Neural progenitor cell (in vitro differentiated cells): ENCODE measurements at regions not wholly inside any gene's neighbourhood (a gene's known extent, or its start where the extent isn't known, plus 50 kb on each side); places are given as distances from the start of the nearest gene placed in this dataset.

Experiments
- DNase-seq: peaks from one replicate; pipeline ENCODE4 v3.0.0-alpha.2; 2016; ENCODE audit warnings: low spot score
- H2AFZ ChIP-seq: fragments of 200-600 bp; sonication (generic); replicated peaks from 2 replicates; pipeline ENCODE4 v1.6.1; 2016; ENCODE audit warnings: antibody characterized with exemption
- H3F3A ChIP-seq: fragments of 200-600 bp; sonication (generic); 2 replicates; pipeline ENCODE4 v1.6.1; 2016; ENCODE audit warnings: antibody characterized with exemption, low read depth
- H3K27ac ChIP-seq: fragments of 200-600 bp; sonication (generic); 2 replicates; pipeline ENCODE4 v1.5.1; 2016; ENCODE audit warnings: mild to moderate bottlenecking
- H3K27me3 ChIP-seq: fragments of 200-600 bp; sonication (generic); 2 replicates; pipeline ENCODE4 v1.6.1; 2016; ENCODE audit warnings: mild to moderate bottlenecking, moderate library complexity
- H3K36me3 ChIP-seq: fragments of 200-600 bp; sonication (generic); 2 replicates; pipeline ENCODE4 v1.5.1; 2016
- H3K4me1 ChIP-seq: fragments of 200-600 bp; sonication (generic); 2 replicates; pipeline ENCODE4 v1.6.1; 2016; ENCODE audit warnings: mixed run types
- H3K4me2 ChIP-seq: fragments of 200-600 bp; sonication (generic); 2 replicates; pipeline ENCODE4 v1.6.1; 2016
- H3K4me3 ChIP-seq: fragments of 200-600 bp; sonication (generic); 2 replicates; pipeline ENCODE4 v1.5.1; 2016
- H3K79me2 ChIP-seq: fragments of 200-600 bp; sonication (generic); 2 replicates; pipeline ENCODE4 v1.6.1; 2016; ENCODE audit warnings: low read depth
- H3K9ac ChIP-seq: fragments of 200-600 bp; sonication (generic); 2 replicates; pipeline ENCODE4 v1.6.1; 2016
- H3K9me3 ChIP-seq: fragments of 200-600 bp; sonication (generic); 2 replicates; pipeline ENCODE4 v1.5.1; 2016; ENCODE audit warnings: low read depth
- H4K20me1 ChIP-seq: fragments of 200-600 bp; sonication (generic); 2 replicates; pipeline ENCODE4 v1.6.1; 2016; ENCODE audit warnings: low read depth
- H3K27ac Mint-ChIP-seq: 3 replicates; pipeline ENCODE4 v1.8.0; 2021; ENCODE audit warnings: mixed read lengths
- H3K27me3 Mint-ChIP-seq: 2 replicates; pipeline ENCODE4 v1.8.0; 2022; ENCODE audit warnings: low read depth, mild to moderate bottlenecking, inconsistent platforms, moderate library complexity, mixed read lengths; ENCODE audit not compliant: insufficient read depth
- H3K36me3 Mint-ChIP-seq: 3 replicates; pipeline ENCODE4 v1.8.0; 2021; ENCODE audit warnings: mixed read lengths
- H3K4me1 Mint-ChIP-seq: 3 replicates; pipeline ENCODE4 v1.8.0; 2021; ENCODE audit warnings: mixed read lengths
- H3K4me3 Mint-ChIP-seq: 3 replicates; pipeline ENCODE4 v1.8.0; 2021; ENCODE audit warnings: mild to moderate bottlenecking, moderate library complexity, mixed read lengths
- H3K9me3 Mint-ChIP-seq: 3 replicates; pipeline ENCODE4 v1.8.0; 2020; ENCODE audit warnings: mixed read lengths
- CTCF ChIP-seq: fragments of 200-600 bp; sonication (generic); IDR thresholded peaks from 2 replicates; pipeline ENCODE4 v1.5.1; 2017; ENCODE audit warnings: antibody characterized with exemption, mild to moderate bottlenecking
- EZH2 ChIP-seq: fragments of 200-600 bp; sonication (generic); IDR thresholded peaks from 2 replicates; pipeline ENCODE4 v1.6.1; 2017; ENCODE audit warnings: antibody characterized with exemption, mild to moderate bottlenecking, moderate library complexity
- EZH2phosphoT487 ChIP-seq: fragments of 200-600 bp; sonication (generic); IDR thresholded peaks from 2 replicates; pipeline ENCODE4 v1.6.1; 2017; ENCODE audit warnings: antibody characterized with exemption

GRCh38 chr22:48139776-48140175 lies 1377.3 kb downstream of the TBC1D22A start:
- Histone ChIP-seq H3K27me3 (no peaks in the 10 kb centered on the region), H3K79me2 (no peaks in the 10 kb centered on the region), H3K9me3 (no peaks in the 10 kb centered on the region), H3K36me3 (no peaks in the 10 kb centered on the region), H2AFZ (no peak overlapping the region), H4K20me1 (no peaks in the 10 kb centered on the region), H3K4me1 (no peaks in the 10 kb centered on the region), H3K4me2 (no peak overlapping the region), H3K9ac (no peak overlapping the region), H3F3A (no peaks in the 10 kb centered on the region), H3K4me3 (no peak overlapping the region), H3K27ac (no peak overlapping the region)
- Mint-ChIP-seq H3K4me1 (peaks cover 18% of the 10 kb centered on the region), H3K9me3 (peaks cover 1% of the 10 kb centered on the region), H3K36me3 (no peaks in the 10 kb centered on the region), H3K4me3 (no peak overlapping the region), H3K27me3 (peaks cover 21% of the 10 kb centered on the region), H3K27ac (no peak overlapping the region)
- peak; percentile 20 for DNase-seq
- TF ChIP-seq EZH2phosphoT487 (no peak), EZH2 (no peak)

GRCh38 chr22:48138855-48139254 lies 1376.4 kb downstream of the TBC1D22A start:
- peaks cover 18% of the 10 kb centered on the region for H3K4me1 Mint-ChIP-seq
- Histone ChIP-seq H3K4me2 (no peak overlapping the region), H3F3A (no peaks in the 10 kb centered on the region), H3K4me1 (no peaks in the 10 kb centered on the region), H3K9me3 (peaks cover 8% of the 10 kb centered on the region), H3K27me3 (no peaks in the 10 kb centered on the region), H3K36me3 (no peaks in the 10 kb centered on the region), H3K79me2 (no peaks in the 10 kb centered on the region), H4K20me1 (no peaks in the 10 kb centered on the region), H3K27ac (no peak overlapping the region), H3K9ac (no peak overlapping the region), H3K4me3 (no peak overlapping the region), H2AFZ (no peak overlapping the region)
- no peak overlapping the region for H3K4me3 Mint-ChIP-seq
- TF ChIP-seq EZH2phosphoT487 (no peak), EZH2 (no peak), CTCF (no peak)
- H3K36me3 Mint-ChIP-seq = no peaks in the 10 kb centered on the region
- peaks cover 8% of the 10 kb centered on the region for H3K9me3 Mint-ChIP-seq
- H3K27ac Mint-ChIP-seq = no peak overlapping the region
- H3K27me3 Mint-ChIP-seq = peaks cover 24% of the 10 kb centered on the region
- DNase-seq = no peak

GRCh38 chr22:48138427-48138826 lies 1376.0 kb downstream of the TBC1D22A start:
- Histone ChIP-seq H3K4me2 (no peak overlapping the region), H3K36me3 (no peaks in the 10 kb centered on the region), H4K20me1 (no peaks in the 10 kb centered on the region), H3K4me1 (no peaks in the 10 kb centered on the region), H3K27me3 (no peaks in the 10 kb centered on the region), H3K4me3 (no peak overlapping the region), H3F3A (no peaks in the 10 kb centered on the region), H2AFZ (no peak overlapping the region), H3K9me3 (peaks cover 8% of the 10 kb centered on the region), H3K79me2 (no peaks in the 10 kb centered on the region), H3K9ac (no peak overlapping the region), H3K27ac (no peak overlapping the region)
- Mint-ChIP-seq H3K4me1 (peaks cover 15% of the 10 kb centered on the region), H3K27me3 (peaks cover 21% of the 10 kb centered on the region), H3K27ac (no peak overlapping the region), H3K9me3 (peaks cover 8% of the 10 kb centered on the region), H3K36me3 (no peaks in the 10 kb centered on the region), H3K4me3 (no peak overlapping the region)
- TF ChIP-seq EZH2phosphoT487 (no peak), CTCF (no peak), EZH2 (no peak)
- no peak for DNase-seq

- Histone ChIP-seq H3K9ac (no peak overlapping the region), H3K27ac (no peak overlapping the region), H2AFZ (no peak overlapping the region), H3K36me3 (no peaks in the 10 kb centered on the region), H4K20me1 (no peaks in the 10 kb centered on the region), H3K79me2 (no peaks in the 10 kb centered on the region), H3K4me3 (no peak overlapping the region), H3K9me3 (peaks cover 8% of the 10 kb centered on the region), H3K4me1 (no peaks in the 10 kb centered on the region), H3K4me2 (no peak overlapping the region), H3F3A (no peaks in the 10 kb centered on the region), H3K27me3 (no peaks in the 10 kb centered on the region)
- DNase-seq = no peak
- H3K27ac Mint-ChIP-seq = no peak overlapping the region
- H3K27me3 Mint-ChIP-seq = peaks cover 20% of the 10 kb centered on the region
- no peak overlapping the region for H3K4me3 Mint-ChIP-seq
- H3K4me1 Mint-ChIP-seq = peaks cover 13% of the 10 kb centered on the region
- no peaks in the 10 kb centered on the region for H3K36me3 Mint-ChIP-seq
- no peak for TF ChIP-seq CTCF
- no peak for TF ChIP-seq EZH2
- TF ChIP-seq EZH2phosphoT487 = no peak
- H3K9me3 Mint-ChIP-seq = peaks cover 9% of the 10 kb centered on the region
Observed at GRCh38 chr22:48137640-48138039, 1375.2 kb downstream of the TBC1D22A start.
